ENCODE measurements at regions not wholly inside any gene's neighbourhood (a gene's known extent, or its start where the extent isn't known, plus 50 kb on each side); places are given as distances from the start of the nearest gene placed in this dataset.

- H3K4me3 ChIP-seq (ENCODE audit: low read depth, low read length, poor library complexity, severe bottlenecking), result no peak overlapping the region
- no peak for DNase-seq (ENCODE audit: low spot score)
- intact Hi-C loops (cut with micrococcal nuclease; ENCODE audit: unreplicated experiment), result no loop called here
- H2AFZ ChIP-seq (ENCODE audit: low read length), result no peak overlapping the region
- TF ChIP-seq EZH2phosphoT487 (IDR thresholded peaks at IDR 0.05; ENCODE audit: borderline replicate concordance, low read depth, low read length), result no peak
- no peak for TF ChIP-seq CTCF (conservative IDR thresholded peaks at IDR 0.05; ENCODE audit: low read length)
- H3K4me2 ChIP-seq (ENCODE audit: low read length), result no peak overlapping the region
- H4K20me1 ChIP-seq (ENCODE audit: insufficient read depth, low read length), result no peaks in the 10 kb centered on the region
- H3K9me3 ChIP-seq (ENCODE audit: low read length), result no peaks in the 10 kb centered on the region
- no peaks in the 10 kb centered on the region for H3K79me2 ChIP-seq (ENCODE audit: insufficient read depth, low read depth, low read length)
- CTCF ChIA-PET (ENCODE audit: unreplicated experiment), result no interaction called here
- BruUV-seq (replicated peaks), result no TSS peak
- no peaks in the 10 kb centered on the region for H3K36me3 ChIP-seq (ENCODE audit: insufficient read depth, low read length)
- POLR2A ChIA-PET, result no interaction called here
- H3K27ac ChIP-seq (ENCODE audit: low read depth, low read length, poor library complexity, severe bottlenecking), result no peak overlapping the region
- no peaks in the 10 kb centered on the region for H3K4me1 ChIP-seq (ENCODE audit: insufficient read depth, low read length, poor library complexity, severe bottlenecking)
- H3K9me2 ChIP-seq (ENCODE audit: insufficient read depth, low read length), result no peaks in the 10 kb centered on the region
These were observed 2071.4 kb downstream of the MAT2B start for GRCh38 chr5:165576678-165577275.

- Histone ChIP-seq H3K79me2 (ENCODE audit: insufficient read depth, low read depth, low read length) (no peaks in the 10 kb centered on the region), H3K4me1 (ENCODE audit: insufficient read depth, low read length, poor library complexity, severe bottlenecking) (no peaks in the 10 kb centered on the region), H3K36me3 (ENCODE audit: insufficient read depth, low read length) (no peaks in the 10 kb centered on the region), H3K9me2 (ENCODE audit: insufficient read depth, low read length) (no peaks in the 10 kb centered on the region), H3K4me2 (ENCODE audit: low read length) (no peak overlapping the region), H3K4me3 (ENCODE audit: low read depth, low read length, poor library complexity, severe bottlenecking) (no peak overlapping the region), H3K9me3 (ENCODE audit: low read length) (no peaks in the 10 kb centered on the region), H4K20me1 (ENCODE audit: insufficient read depth, low read length) (no peaks in the 10 kb centered on the region), H2AFZ (ENCODE audit: low read length) (no peak overlapping the region), H3K27ac (ENCODE audit: low read depth, low read length, poor library complexity, severe bottlenecking) (no peak overlapping the region)
- TF ChIP-seq CTCF (conservative IDR thresholded peaks at IDR 0.05; ENCODE audit: low read length) (no peak), EZH2phosphoT487 (IDR thresholded peaks at IDR 0.05; ENCODE audit: borderline replicate concordance, low read depth, low read length) (no peak)
- intact Hi-C loops (cut with micrococcal nuclease; ENCODE audit: unreplicated experiment), result no loop called here
- BruUV-seq (replicated peaks), result no TSS peak
- POLR2A ChIA-PET, result no interaction called here
- no peak for DNase-seq (ENCODE audit: low spot score)
- CTCF ChIA-PET (ENCODE audit: unreplicated experiment), result no interaction called here
These were observed 2074.5 kb downstream of the MAT2B start for GRCh38 chr5:165579911-165580310.

GRCh38 chr5:165594693-165595092 is 2089.3 kb downstream of the MAT2B start:
- no TSS peak for BruUV-seq (replicated peaks)
- CTCF ChIA-PET (ENCODE audit: unreplicated experiment), result no interaction called here

More at GRCh38 chr5:165594693-165595092, 2089.3 kb downstream of the MAT2B start:
- no peaks in the 10 kb centered on the region for H3K36me3 ChIP-seq (ENCODE audit: insufficient read depth, low read length)
- no peaks in the 10 kb centered on the region for H3K9me3 ChIP-seq (ENCODE audit: low read length)
- no peaks in the 10 kb centered on the region for H3K79me2 ChIP-seq (ENCODE audit: insufficient read depth, low read depth, low read length)
- H3K9me2 ChIP-seq (ENCODE audit: insufficient read depth, low read length), result no peaks in the 10 kb centered on the region
- intact Hi-C loops (cut with micrococcal nuclease; ENCODE audit: unreplicated experiment), result no loop called here
- no peak overlapping the region for H3K27ac ChIP-seq (ENCODE audit: low read depth, low read length, poor library complexity, severe bottlenecking)
- no peaks in the 10 kb centered on the region for H3K4me1 ChIP-seq (ENCODE audit: insufficient read depth, low read length, poor library complexity, severe bottlenecking)
- H3K4me3 ChIP-seq (ENCODE audit: low read depth, low read length, poor library complexity, severe bottlenecking), result no peak overlapping the region
- TF ChIP-seq EZH2phosphoT487 (IDR thresholded peaks at IDR 0.05; ENCODE audit: borderline replicate concordance, low read depth, low read length) (no peak), CTCF (conservative IDR thresholded peaks at IDR 0.05; ENCODE audit: low read length) (no peak)
- no peak overlapping the region for H3K4me2 ChIP-seq (ENCODE audit: low read length)
- no peaks in the 10 kb centered on the region for H4K20me1 ChIP-seq (ENCODE audit: insufficient read depth, low read length)
- no peak overlapping the region for H2AFZ ChIP-seq (ENCODE audit: low read length)
- no peak for DNase-seq (ENCODE audit: low spot score)
- POLR2A ChIA-PET, result no interaction called here
